ENCODE measurements at regions not wholly inside any gene's neighbourhood (a gene's known extent, or its start where the extent isn't known, plus 50 kb on each side); places are given as distances from the start of the nearest gene placed in this dataset.
"Not testable (repeated sequence)": the region's sequence is repeated elsewhere in the genome, so short reads cannot be mapped to it uniquely, and the experiment has no call there.

GRCh38 chr4:11069581-11070211 is 359.0 kb downstream of the HS3ST1 start:
- TF ChIP-seq CTCF (conservative IDR thresholded peaks at IDR 0.05; ENCODE audit: low read length) (no peak), EZH2phosphoT487 (IDR thresholded peaks at IDR 0.05; ENCODE audit: borderline replicate concordance, low read depth, low read length) (no peak)
- ChIA-PET POLR2A (interaction anchor here (0.5 to 1.5 kb wide), 4 partner anchors 10 to 192 kb away, joined by 3 to 4 read pairs (median 3); no protein-coding TSS in a partner anchor), CTCF (ENCODE audit: unreplicated experiment) (interaction anchor here (0.5 kb wide), 1 partner anchor 22 kb away, joined by 4 read pairs; no protein-coding TSS in a partner anchor)
- no peak for DNase-seq (ENCODE audit: low spot score)
- intact Hi-C loops (cut with micrococcal nuclease; ENCODE audit: unreplicated experiment) = no loop called here
- Histone ChIP-seq H3K4me1 (ENCODE audit: insufficient read depth, low read length, poor library complexity, severe bottlenecking) (no peaks in the 10 kb centered on the region), H3K9me2 (ENCODE audit: insufficient read depth, low read length) (no peaks in the 10 kb centered on the region), H3K27ac (ENCODE audit: low read depth, low read length, poor library complexity, severe bottlenecking) (no peak overlapping the region), H3K9me3 (ENCODE audit: low read length) (no peaks in the 10 kb centered on the region), H3K79me2 (ENCODE audit: insufficient read depth, low read depth, low read length) (no peaks in the 10 kb centered on the region), H3K36me3 (ENCODE audit: insufficient read depth, low read length) (no peaks in the 10 kb centered on the region), H3K4me2 (ENCODE audit: low read length) (no peak overlapping the region), H3K4me3 (ENCODE audit: low read depth, low read length, poor library complexity, severe bottlenecking) (no peak overlapping the region), H4K20me1 (ENCODE audit: insufficient read depth, low read length) (no peaks in the 10 kb centered on the region), H2AFZ (ENCODE audit: low read length) (no peak overlapping the region)
- BruUV-seq (replicated peaks) = no TSS peak

GRCh38 chr4:11069083-11069482 is 359.6 kb downstream of the HS3ST1 start:
- no peaks in the 10 kb centered on the region for H3K9me3 ChIP-seq (ENCODE audit: low read length)
- no peak overlapping the region for H3K27ac ChIP-seq (ENCODE audit: low read depth, low read length, poor library complexity, severe bottlenecking)
- H3K4me1 ChIP-seq (ENCODE audit: insufficient read depth, low read length, poor library complexity, severe bottlenecking) = no peaks in the 10 kb centered on the region
- H3K4me3 ChIP-seq (ENCODE audit: low read depth, low read length, poor library complexity, severe bottlenecking) = no peak overlapping the region
- TF ChIP-seq EZH2phosphoT487 (IDR thresholded peaks at IDR 0.05; ENCODE audit: borderline replicate concordance, low read depth, low read length) (no peak), CTCF (conservative IDR thresholded peaks at IDR 0.05; ENCODE audit: low read length) (no peak)
- H3K79me2 ChIP-seq (ENCODE audit: insufficient read depth, low read depth, low read length) = no peaks in the 10 kb centered on the region
- BruUV-seq (replicated peaks) = no TSS peak
- H3K9me2 ChIP-seq (ENCODE audit: insufficient read depth, low read length) = no peaks in the 10 kb centered on the region
- H3K4me2 ChIP-seq (ENCODE audit: low read length) = no peak overlapping the region
- POLR2A ChIA-PET = interaction anchor here (1.2 to 1.5 kb wide), 2 partner anchors 11 kb away, joined by 3 to 4 read pairs; no protein-coding TSS in a partner anchor
- no peaks in the 10 kb centered on the region for H3K36me3 ChIP-seq (ENCODE audit: insufficient read depth, low read length)
- no peak overlapping the region for H2AFZ ChIP-seq (ENCODE audit: low read length)
- no peak for DNase-seq (ENCODE audit: low spot score)
- intact Hi-C loops (cut with micrococcal nuclease; ENCODE audit: unreplicated experiment) = no loop called here
- CTCF ChIA-PET (ENCODE audit: unreplicated experiment) = no interaction called here
- no peaks in the 10 kb centered on the region for H4K20me1 ChIP-seq (ENCODE audit: insufficient read depth, low read length)

- CTCF ChIA-PET (ENCODE audit: unreplicated experiment); intact Hi-C loops (cut with micrococcal nuclease; ENCODE audit: unreplicated experiment); H3K9me3 ChIP-seq (ENCODE audit: low read length): not testable (repeated sequence)
Observed at GRCh38 chr4:11066584-11066983, 362.1 kb downstream of the HS3ST1 start.

GRCh38 chr4:11060637-11061036 is 368.1 kb downstream of the HS3ST1 start:
- H3K4me2 ChIP-seq (ENCODE audit: low read length); CTCF ChIA-PET (ENCODE audit: unreplicated experiment); intact Hi-C loops (cut with micrococcal nuclease; ENCODE audit: unreplicated experiment); H3K4me3 ChIP-seq (ENCODE audit: low read depth, low read length, poor library complexity, severe bottlenecking); H3K79me2 ChIP-seq (ENCODE audit: insufficient read depth, low read depth, low read length); H3K36me3 ChIP-seq (ENCODE audit: insufficient read depth, low read length); POLR2A ChIA-PET; DNase-seq (ENCODE audit: low spot score); H3K4me1 ChIP-seq (ENCODE audit: insufficient read depth, low read length, poor library complexity, severe bottlenecking); H4K20me1 ChIP-seq (ENCODE audit: insufficient read depth, low read length); H3K9me3 ChIP-seq (ENCODE audit: low read length); H3K27ac ChIP-seq (ENCODE audit: low read depth, low read length, poor library complexity, severe bottlenecking); H2AFZ ChIP-seq (ENCODE audit: low read length); BruUV-seq (replicated peaks); H3K9me2 ChIP-seq (ENCODE audit: insufficient read depth, low read length): not testable (repeated sequence)

More at GRCh38 chr4:11066584-11066983, 362.1 kb downstream of the HS3ST1 start:
- not testable (repeated sequence) for H3K27ac ChIP-seq (ENCODE audit: low read depth, low read length, poor library complexity, severe bottlenecking); H3K4me2 ChIP-seq (ENCODE audit: low read length); H2AFZ ChIP-seq (ENCODE audit: low read length); H3K79me2 ChIP-seq (ENCODE audit: insufficient read depth, low read depth, low read length); H3K4me1 ChIP-seq (ENCODE audit: insufficient read depth, low read length, poor library complexity, severe bottlenecking); H3K36me3 ChIP-seq (ENCODE audit: insufficient read depth, low read length); H4K20me1 ChIP-seq (ENCODE audit: insufficient read depth, low read length); H3K4me3 ChIP-seq (ENCODE audit: low read depth, low read length, poor library complexity, severe bottlenecking); DNase-seq (ENCODE audit: low spot score); H3K9me2 ChIP-seq (ENCODE audit: insufficient read depth, low read length); BruUV-seq (replicated peaks)
- POLR2A ChIA-PET = interaction anchor here (0.7 kb wide), 1 partner anchor 44 kb away, joined by 3 read pairs; no protein-coding TSS in a partner anchor

GRCh38 chr4:11054937-11055336 is 370.4 kb upstream of the CLNK start:
- H3K9me2 ChIP-seq (ENCODE audit: insufficient read depth, low read length); H3K9me3 ChIP-seq (ENCODE audit: low read length); BruUV-seq (replicated peaks); H3K4me2 ChIP-seq (ENCODE audit: low read length); H3K79me2 ChIP-seq (ENCODE audit: insufficient read depth, low read depth, low read length); H3K36me3 ChIP-seq (ENCODE audit: insufficient read depth, low read length); H3K4me1 ChIP-seq (ENCODE audit: insufficient read depth, low read length, poor library complexity, severe bottlenecking); intact Hi-C loops (cut with micrococcal nuclease; ENCODE audit: unreplicated experiment); POLR2A ChIA-PET; H3K4me3 ChIP-seq (ENCODE audit: low read depth, low read length, poor library complexity, severe bottlenecking); H2AFZ ChIP-seq (ENCODE audit: low read length); H4K20me1 ChIP-seq (ENCODE audit: insufficient read depth, low read length); CTCF ChIA-PET (ENCODE audit: unreplicated experiment); H3K27ac ChIP-seq (ENCODE audit: low read depth, low read length, poor library complexity, severe bottlenecking); DNase-seq (ENCODE audit: low spot score): not testable (repeated sequence)
